B cell (primary cell): ENCODE measurements at regions not wholly inside any gene's neighbourhood (a gene's known extent, or its start where the extent isn't known, plus 50 kb on each side); places are given as distances from the start of the nearest gene placed in this dataset.

Experiments used
- ATAC-seq: fragments of 200-7000 bp; cut with Tn5 transposase; one replicate; pipeline ENCODE4 v1.10.0; 2021; ENCODE audit warnings: low read depth, mild to moderate bottlenecking, moderate number of reproducible peaks, moderate library complexity
- CTCF ChIA-PET: fragments of 350-600 bp; sonication (Branson Sonifier 250); formaldehyde crosslinking; loops from one replicate; lab custom pipeline; 2021; ENCODE audit warnings: antibody characterized with exemption, inconsistent platforms; lab: Charles Lee
- POLR2A ChIA-PET: fragments of 350-600 bp; sonication (Branson Sonifier 250); formaldehyde crosslinking; loops from one replicate; lab custom pipeline; 2021; ENCODE audit warnings: antibody characterized with exemption; lab: Charles Lee
- DNase-seq: peaks from one replicate; pipeline ENCODE4 v3.0.0; 2013
- H2AFZ ChIP-seq: 2 replicates; pipeline ENCODE4 v1.6.1; 2012; ENCODE audit warnings: mild to moderate bottlenecking, low read depth, low read length; ENCODE audit not compliant: insufficient read depth, poor library complexity, severe bottlenecking
- H3K27ac ChIP-seq, 2 donors: 1 replicate in 1 of 2; 2 replicates in 1 of 2; pipeline ENCODE4 v1.5.1; 2012 to 2013; ENCODE audit warnings: low read length in 2 of 2, mild to moderate bottlenecking in 2 of 2, moderate library complexity in 1 of 2
- H3K27me3 ChIP-seq, 4 experiments: fragments of 200-600 bp in 1 of 4; sonication (generic) in 1 of 4; replicated peaks in 1 of 4; 1 replicate in 2 of 4; 2 replicates in 2 of 4; pipeline versions ENCODE4 v1.6.1 to v1.7.0; 2013 to 2016; ENCODE audit warnings: low read length in 3 of 4, mild to moderate bottlenecking in 2 of 4, mixed read lengths in 1 of 4, moderate library complexity in 1 of 4; ENCODE audit not compliant: insufficient read depth in 4 of 4, control insufficient read depth in 3 of 4; ENCODE audit errors: control extremely low read depth in 1 of 4
- H3K36me3 ChIP-seq, 2 experiments: replicated peaks in 1 of 2; 1 replicate in 1 of 2; 2 replicates in 1 of 2; pipeline versions ENCODE4 v1.6.1 to v1.7.1; 2013; ENCODE audit warnings: low read length in 1 of 2; ENCODE audit not compliant: insufficient read depth in 2 of 2, control insufficient read depth in 1 of 2; ENCODE audit errors: control extremely low read depth in 1 of 2, extremely low read depth in 1 of 2
- H3K4me1 ChIP-seq, 2 donors: fragments of 200-600 bp in 1 of 2; sonication (generic) in 1 of 2; 1 replicate in 1 of 2; 2 replicates in 1 of 2; pipeline versions ENCODE4 v1.5.1 to v1.6.1; 2013 to 2017; ENCODE audit warnings: low read length in 2 of 2; ENCODE audit not compliant: control insufficient read depth in 2 of 2, insufficient read depth in 2 of 2
- H3K4me2 ChIP-seq: replicated peaks from 2 replicates; pipeline ENCODE3; 2012; ENCODE audit warnings: mild to moderate bottlenecking, low read depth, low read length; ENCODE audit not compliant: poor library complexity, severe bottlenecking
- H3K4me3 ChIP-seq, 5 experiments: fragments of 200-600 bp in 1 of 5; sonication (generic) in 1 of 5; 1 replicate in 3 of 5; 2 replicates in 2 of 5; pipeline versions ENCODE4 v1.5.1 to v1.7.0; 2011 to 2016; ENCODE audit warnings: low read length in 4 of 5, mild to moderate bottlenecking in 4 of 5, low read depth in 2 of 5, control low read depth in 1 of 5, moderate library complexity in 1 of 5; ENCODE audit not compliant: insufficient read depth in 1 of 5; ENCODE audit errors: control extremely low read depth in 1 of 5, extremely low read depth in 1 of 5
- H3K79me2 ChIP-seq: fragments of 200-600 bp; sonication (generic); one replicate; pipeline ENCODE4 v1.6.0; 2016; ENCODE audit warnings: low read length; ENCODE audit not compliant: control insufficient read depth, insufficient read depth
- H3K9ac ChIP-seq: fragments of 200-600 bp; sonication (generic); 2 replicates; pipeline ENCODE4 v1.6.1; 2017; ENCODE audit warnings: mild to moderate bottlenecking, low read length, moderate library complexity
- H3K9me3 ChIP-seq, 3 donors: one replicate each; pipeline versions ENCODE4 v1.6.1 to v1.7.1; 2013; ENCODE audit warnings: low read length in 2 of 3; ENCODE audit not compliant: control insufficient read depth in 2 of 3, insufficient read depth in 1 of 3; ENCODE audit errors: control extremely low read depth in 1 of 3
- H4K20me1 ChIP-seq: 2 replicates; pipeline ENCODE4 v1.6.0; 2012; ENCODE audit warnings: mild to moderate bottlenecking, low read length; ENCODE audit not compliant: insufficient read depth, control insufficient read depth, poor library complexity, severe bottlenecking
- H3K27ac Mint-ChIP-seq: one replicate; pipeline ENCODE4 v1.8.0; 2021; ENCODE audit warnings: mixed read lengths
- H3K27me3 Mint-ChIP-seq: one replicate; pipeline ENCODE4 v1.8.0; 2021; ENCODE audit warnings: mixed read lengths
- H3K4me1 Mint-ChIP-seq: one replicate; pipeline ENCODE4 v1.8.0; 2021; ENCODE audit warnings: mixed read lengths
- H3K4me3 Mint-ChIP-seq: one replicate; pipeline ENCODE4 v1.8.0; 2021; ENCODE audit warnings: mixed read lengths
- H3K9me3 Mint-ChIP-seq: one replicate; pipeline ENCODE4 v1.8.0; 2022; ENCODE audit warnings: mixed read lengths; ENCODE audit not compliant: insufficient read depth
- CTCF ChIP-seq: fragments of 200-600 bp; IDR thresholded peaks from one replicate; pipeline ENCODE4 v1.8.0; 2022; ENCODE audit warnings: antibody characterized with exemption, mild to moderate bottlenecking
- EZH2 ChIP-seq: IDR thresholded peaks from 2 replicates; pipeline ENCODE4 v1.6.1; 2012; ENCODE audit warnings: borderline replicate concordance, low read depth, mild to moderate bottlenecking, moderate library complexity, low read length; ENCODE audit not compliant: insufficient read depth, poor library complexity, severe bottlenecking
- WGBS: methylation state at CpG from one replicate; pipeline ENCODE4 v1.1.5; 2013; ENCODE audit warnings: missing lambda C conversion rate; ENCODE audit not compliant: insufficient coverage; 5-methylcytosine and 5-hydroxymethylcytosine counted together
- intact Hi-C: fragments of 100-400 bp; cut with micrococcal nuclease; formaldehyde crosslinking; loops from one replicate; pipeline ENCODE4 v1.10.0; 2022

GRCh38 chr11:101277036-101277435 lies 147.4 kb upstream of the PGR start:
- H3K9me3 Mint-ChIP-seq = no peaks in the 10 kb centered on the region
- H3K27me3 ChIP-seq = no peaks in the 10 kb centered on the region
- ChIA-PET CTCF (no interaction called here), POLR2A (no interaction called here)
- H4K20me1 ChIP-seq = no peaks in the 10 kb centered on the region
- no peaks in the 10 kb centered on the region for H3K4me1 ChIP-seq
- H3K27me3 Mint-ChIP-seq = no peaks in the 10 kb centered on the region
- no peak overlapping the region for H3K9ac ChIP-seq
- no peak overlapping the region for H3K27ac Mint-ChIP-seq
- H3K4me1 Mint-ChIP-seq = no peaks in the 10 kb centered on the region
- no peak overlapping the region for H3K4me3 ChIP-seq
- no CpG with 5 or more reads among the region's 1 CpG for WGBS
- no peak for TF ChIP-seq EZH2
- no peak for TF ChIP-seq CTCF
- DNase-seq = no peak
- H3K79me2 ChIP-seq = no peaks in the 10 kb centered on the region
- intact Hi-C loops = no loop called here
- H3K36me3 ChIP-seq = no peaks in the 10 kb centered on the region
- H3K27ac ChIP-seq = no peak overlapping the region
- H3K9me3 ChIP-seq = peaks cover 0 to 3% (median 0%) of the 10 kb centered on the region in 3 donors
- no peak overlapping the region for H3K4me3 Mint-ChIP-seq
- no peak for ATAC-seq
- H2AFZ ChIP-seq = no peak overlapping the region
- no peak overlapping the region for H3K4me2 ChIP-seq

- H3K27ac Mint-ChIP-seq = no peak overlapping the region
- ChIA-PET CTCF (no interaction called here), POLR2A (no interaction called here)
- peaks cover 2% of the 10 kb centered on the region for H3K9me3 Mint-ChIP-seq
- Histone ChIP-seq H2AFZ (no peak overlapping the region), H4K20me1 (no peaks in the 10 kb centered on the region), H3K9me3 (no peaks in the 10 kb centered on the region), H3K27ac (no peak overlapping the region), H3K36me3 (no peaks in the 10 kb centered on the region), H3K4me2 (no peak overlapping the region), H3K9ac (no peak overlapping the region), H3K4me3 (no peak overlapping the region), H3K27me3 (no peaks in the 10 kb centered on the region), H3K4me1 (no peaks in the 10 kb centered on the region), H3K79me2 (no peaks in the 10 kb centered on the region)
- H3K4me3 Mint-ChIP-seq = no peak overlapping the region
- ATAC-seq = no peak
- DNase-seq = no peak
- H3K27me3 Mint-ChIP-seq = no peaks in the 10 kb centered on the region
- intact Hi-C loops = no loop called here
- 100% methylated on average over 1 of the region's 3 CpGs for WGBS
- TF ChIP-seq EZH2 (no peak), CTCF (no peak)
- H3K4me1 Mint-ChIP-seq = no peaks in the 10 kb centered on the region
Measured at GRCh38 chr11:101269990-101270660, 140.5 kb upstream of the PGR start.
